NT2/D1 (cell line): ENCODE measurements at regions not wholly inside any gene's neighbourhood (a gene's known extent, or its start where the extent isn't known, plus 50 kb on each side); places are given as distances from the start of the nearest gene placed in this dataset.

Experiments used
- SUZ12 ChIP-seq: IDR thresholded peaks from 2 replicates; pipeline ENCODE4 v1.6.1; 2011; ENCODE audit not compliant: insufficient read length, insufficient read depth; ENCODE audit errors: extremely low read depth
- YY1 ChIP-seq: IDR thresholded peaks from 2 replicates; pipeline ENCODE4 v1.6.1; 2011; ENCODE audit not compliant: insufficient read length, insufficient read depth
- ZNF274 ChIP-seq: IDR thresholded peaks from 2 replicates; pipeline ENCODE4 v1.6.1; 2011; ENCODE audit warnings: mild to moderate bottlenecking, low read depth, low read length

GRCh38 chr6:106849120-106849519 is 125.4 kb downstream of the CD24 start:
- TF ChIP-seq SUZ12: no peak
- TF ChIP-seq YY1: no peak
- TF ChIP-seq ZNF274: no peak
